H1 (cell line): ENCODE measurements at regions not wholly inside any gene's neighbourhood (a gene's known extent, or its start where the extent isn't known, plus 50 kb on each side); places are given as distances from the start of the nearest gene placed in this dataset.

Experiments used
- CTCF ChIA-PET: fragments of 300-600 bp; sonication (Branson Sonifier 250); formaldehyde crosslinking; loops from one replicate; lab custom pipeline; 2021; ENCODE audit not compliant: partially characterized antibody; lab: Charles Lee
- POLR2A ChIA-PET: fragments of 300-600 bp; sonication (Branson Sonifier 250); formaldehyde crosslinking; loops from one replicate; lab custom pipeline; 2021; ENCODE audit warnings: inconsistent platforms; ENCODE audit not compliant: partially characterized antibody; lab: Charles Lee
- DNase-seq, 2 experiments: peaks; one replicate each; pipeline versions ENCODE4 v3.0.0 to v3.0.0-alpha.2; 2010 to 2022; ENCODE audit warnings: low spot score in 2 of 2, low read depth in 1 of 2, mixed read lengths in 1 of 2
- FAIRE-seq: peaks from 2 replicates; lab custom pipeline; 2011; peaks lifted over from hg19 to GRCh38; lab: Jason Lieb, UNC
- H2AFZ ChIP-seq: 2 replicates; pipeline ENCODE4 v1.8.1; 2012; ENCODE audit warnings: low read length, inconsistent platforms
- H2AK5ac ChIP-seq: 2 replicates; pipeline ENCODE4 v1.6.1; 2013; ENCODE audit warnings: low read depth, low read length
- H2BK120ac ChIP-seq: replicated peaks from 2 replicates; pipeline ENCODE3; 2013; ENCODE audit warnings: low read depth, low read length, inconsistent platforms
- H2BK12ac ChIP-seq: 2 replicates; pipeline ENCODE4 v1.6.1; 2013; ENCODE audit warnings: low read depth, low read length
- H2BK15ac ChIP-seq: 2 replicates; pipeline ENCODE4 v1.6.1; 2013; ENCODE audit warnings: low read length
- H2BK20ac ChIP-seq: 2 replicates; pipeline ENCODE4 v1.6.1; 2013; ENCODE audit warnings: low read length
- H2BK5ac ChIP-seq: 2 replicates; pipeline ENCODE4 v1.6.1; 2013; ENCODE audit warnings: low read depth, low read length
- H3K14ac ChIP-seq: 2 replicates; pipeline ENCODE4 v1.6.1; 2013; ENCODE audit warnings: inconsistent platforms; ENCODE audit not compliant: insufficient read length
- H3K18ac ChIP-seq: 2 replicates; pipeline ENCODE4 v1.6.1; 2013; ENCODE audit warnings: low read length; ENCODE audit errors: extremely low read depth
- H3K23ac ChIP-seq: 2 replicates; pipeline ENCODE4 v1.6.1; 2013; ENCODE audit warnings: inconsistent platforms; ENCODE audit not compliant: insufficient read length
- H3K23me2 ChIP-seq: 2 replicates; pipeline ENCODE4 v1.6.1; 2013; ENCODE audit warnings: low read depth, low read length
- H3K27ac ChIP-seq: 2 replicates; pipeline ENCODE4 v1.6.1; 2011; ENCODE audit warnings: low read depth, low read length, inconsistent platforms
- H3K27me3 ChIP-seq, 4 experiments: replicated peaks in 1 of 4; 1 replicate in 1 of 4; 2 replicates in 3 of 4; pipeline versions ENCODE4 v1.6.1 to v1.8.1; 2011 to 2013; ENCODE audit warnings: low read length in 3 of 4, mild to moderate bottlenecking in 3 of 4, inconsistent platforms in 2 of 4, mixed read lengths in 2 of 4, moderate library complexity in 1 of 4; ENCODE audit not compliant: control insufficient read depth in 3 of 4, insufficient read depth in 3 of 4; ENCODE audit errors: extremely low read depth in 1 of 4
- H3K36me3 ChIP-seq, 4 experiments: 2 replicates each; pipeline versions ENCODE4 v1.6.1 to v1.8.1; 2011 to 2013; ENCODE audit warnings: mild to moderate bottlenecking in 4 of 4, low read length in 3 of 4, moderate library complexity in 2 of 4, control low read depth in 1 of 4, inconsistent platforms in 1 of 4; ENCODE audit not compliant: insufficient read depth in 4 of 4, control insufficient read depth in 2 of 4
- H3K4ac ChIP-seq: replicated peaks from 2 replicates; pipeline ENCODE3; 2013; ENCODE audit warnings: low read length, low read depth, mixed read lengths, inconsistent platforms; ENCODE audit not compliant: insufficient read length
- H3K4me1 ChIP-seq, 4 experiments: replicated peaks in 1 of 4; 1 replicate in 1 of 4; 2 replicates in 3 of 4; pipeline versions ENCODE4 v1.6.1 to v1.8.1; 2011 to 2013; ENCODE audit warnings: low read length in 3 of 4, inconsistent platforms in 2 of 4, mixed read lengths in 1 of 4; ENCODE audit not compliant: insufficient read depth in 4 of 4, control insufficient read depth in 3 of 4
- H3K4me2 ChIP-seq, 2 experiments: 2 replicates each; pipeline versions ENCODE4 v1.6.1 to v1.8.1; 2011 to 2013; ENCODE audit warnings: low read depth in 2 of 2, low read length in 2 of 2, control low read depth in 1 of 2, inconsistent platforms in 1 of 2, mild to moderate bottlenecking in 1 of 2; ENCODE audit not compliant: insufficient read depth in 1 of 2
- H3K4me3 ChIP-seq, 4 experiments: fragments of 200-600, 300-600 bp in 1 of 4; sonication (generic), shearing (Covaris generic), sonication (Bioruptor Twin) in 1 of 4; 2 replicates each; pipeline versions ENCODE4 v1.5.1 to v1.8.1; 2011 to 2016; ENCODE audit warnings: low read length in 4 of 4, low read depth in 3 of 4, control low read depth in 2 of 4, inconsistent platforms in 2 of 4, mild to moderate bottlenecking in 2 of 4, mixed read lengths in 1 of 4, moderate library complexity in 1 of 4; ENCODE audit not compliant: insufficient read depth in 2 of 4; ENCODE audit errors: extremely low read depth in 1 of 4
- H3K56ac ChIP-seq: replicated peaks from 2 replicates; pipeline ENCODE3; 2013; ENCODE audit warnings: low read depth, mild to moderate bottlenecking, mixed read lengths, low read length, inconsistent platforms; ENCODE audit not compliant: insufficient read length
- H3K79me1 ChIP-seq: 2 replicates; pipeline ENCODE4 v1.6.1; 2013; ENCODE audit warnings: low read depth, low read length, control low read depth
- H3K79me2 ChIP-seq, 2 experiments: 2 replicates each; pipeline versions ENCODE4 v1.6.1 to v1.8.1; 2012 to 2013; ENCODE audit warnings: low read length in 2 of 2, mild to moderate bottlenecking in 2 of 2, inconsistent platforms in 1 of 2; ENCODE audit not compliant: insufficient read depth in 2 of 2, control insufficient read depth in 1 of 2
- H3K9ac ChIP-seq, 4 experiments: replicated peaks in 1 of 4; 1 replicate in 1 of 4; 2 replicates in 3 of 4; pipeline versions ENCODE4 v1.6.1 to v1.8.1; 2011 to 2013; ENCODE audit warnings: low read depth in 3 of 4, low read length in 3 of 4, control low read depth in 2 of 4, mild to moderate bottlenecking in 2 of 4, moderate library complexity in 2 of 4, inconsistent platforms in 1 of 4; ENCODE audit errors: extremely low read depth in 1 of 4
- H3K9me3 ChIP-seq, 2 experiments: 2 replicates each; pipeline versions ENCODE4 v1.6.1 to v1.8.1; 2012 to 2013; ENCODE audit warnings: mild to moderate bottlenecking in 2 of 2, moderate library complexity in 2 of 2, control low read depth in 1 of 2, inconsistent platforms in 1 of 2, low read depth in 1 of 2, low read length in 1 of 2, mixed read lengths in 1 of 2; ENCODE audit not compliant: insufficient read depth in 2 of 2
- H4K20me1 ChIP-seq, 2 experiments: replicated peaks in 1 of 2; 2 replicates each; pipeline versions ENCODE3 to v1.8.1; 2011 to 2013; ENCODE audit warnings: inconsistent platforms in 2 of 2, low read length in 2 of 2, mild to moderate bottlenecking in 1 of 2; ENCODE audit not compliant: insufficient read depth in 2 of 2, control insufficient read depth in 1 of 2
- H4K5ac ChIP-seq: 2 replicates; pipeline ENCODE4 v1.6.1; 2013; ENCODE audit warnings: low read length, low read depth, mixed read lengths, inconsistent platforms; ENCODE audit not compliant: insufficient read length
- H4K8ac ChIP-seq: 2 replicates; pipeline ENCODE4 v1.8.0; 2013; ENCODE audit warnings: mild to moderate bottlenecking, moderate library complexity, low read length, inconsistent platforms; ENCODE audit not compliant: insufficient read depth; ENCODE audit errors: extremely low read depth
- H4K91ac ChIP-seq: replicated peaks from 2 replicates; pipeline ENCODE3; 2013; ENCODE audit warnings: low read length, mixed read lengths, inconsistent platforms; ENCODE audit not compliant: insufficient read length
- ATF2 ChIP-seq: IDR thresholded peaks from 2 replicates; pipeline ENCODE4 v1.6.1; 2012; ENCODE audit warnings: low read length, inconsistent platforms
- FOSL1 ChIP-seq: IDR thresholded peaks from 2 replicates; pipeline ENCODE4 v1.6.1; 2011; ENCODE audit warnings: mild to moderate bottlenecking, low read depth, low read length, moderate library complexity; ENCODE audit not compliant: insufficient read depth
- POU5F1 ChIP-seq: IDR thresholded peaks from 2 replicates; pipeline ENCODE4 v1.6.1; 2011; ENCODE audit warnings: low read depth, mild to moderate bottlenecking, low read length, moderate library complexity
- SIX5 ChIP-seq: IDR thresholded peaks from 2 replicates; pipeline ENCODE4 v1.6.1; 2011; ENCODE audit warnings: mild to moderate bottlenecking, low read depth, low read length
- WGBS, 2 experiments: shearing (Covaris generic) in 1 of 2; methylation state at CpG; one replicate each; pipeline versions ENCODE4 v1.1.6 to v1.1.7; 2013 to 2015; ENCODE audit warnings: low lambda C conversion rate in 2 of 2, mixed read lengths in 2 of 2, inconsistent platforms in 1 of 2, low coverage in 1 of 2, missing lambda C conversion rate in 1 of 2; ENCODE audit not compliant: insufficient replicate concordance in 2 of 2, insufficient coverage in 1 of 2, insufficient read length in 1 of 2; ENCODE audit errors: extremely low coverage in 1 of 2, missing lambda C conversion rate in 1 of 2; 5-methylcytosine and 5-hydroxymethylcytosine counted together

GRCh38 chr17:79505199-79505598 lies 105.7 kb downstream of the RBFOX3 start:
- Histone ChIP-seq H3K4ac (no peak overlapping the region), H3K79me1 (no peaks in the 10 kb centered on the region), H3K36me3 (no peaks in the 10 kb centered on the region), H3K23me2 (no peaks in the 10 kb centered on the region), H4K5ac (no peak overlapping the region), H2BK5ac (no peak overlapping the region), H3K9ac (no peak overlapping the region), H3K27me3 (no peaks in the 10 kb centered on the region), H4K8ac (no peak overlapping the region), H3K9me3 (no peaks in the 10 kb centered on the region), H3K23ac (no peak overlapping the region), H3K27ac (no peak overlapping the region), H2BK12ac (no peak overlapping the region), H2BK15ac (no peak overlapping the region), H2BK120ac (no peak overlapping the region), H3K4me2 (no peak overlapping the region), H2AFZ (no peak overlapping the region), H2AK5ac (no peak overlapping the region)
- FAIRE-seq: no peak
- POLR2A ChIA-PET: interaction anchor here (0.5 kb wide), 1 partner anchor 1039 kb away, joined by 3 read pairs; the partner anchor contains the start of gene RPTOR
- no peak for DNase-seq
- WGBS, 2 experiments: 86% methylated on average over 7 of the region's 7 CpGs; no CpG with 5 or more reads in 1 of the 2 experiments
- CTCF ChIA-PET: interaction anchor here (0.6 to 1.8 kb wide), 9 partner anchors 16 to 541 kb away, joined by 3 to 9 read pairs (median 3); no protein-coding TSS in a partner anchor
- TF ChIP-seq POU5F1 (no peak), SIX5 (no peak), FOSL1 (no peak), ATF2 (no peak)
- TF ChIP-seq, all 59 proteins: peak for 0
- H3K79me2 ChIP-seq: no peaks in the 10 kb centered on the region
- H3K18ac ChIP-seq: no peak overlapping the region
- no peak overlapping the region for H3K4me3 ChIP-seq
- no peak overlapping the region for H4K91ac ChIP-seq
- H3K14ac ChIP-seq: no peak overlapping the region
- no peak overlapping the region for H2BK20ac ChIP-seq
- H3K4me1 ChIP-seq: peaks cover 0 to 4% (median 0%) of the 10 kb centered on the region in 4 experiments; a peak in 1 of 7 replicates
- no peak overlapping the region for H3K56ac ChIP-seq
- no peaks in the 10 kb centered on the region for H4K20me1 ChIP-seq
